K562 (cell line): ENCODE measurements at regions not wholly inside any gene's neighbourhood (a gene's known extent, or its start where the extent isn't known, plus 50 kb on each side); places are given as distances from the start of the nearest gene placed in this dataset.
"Not testable (repeated sequence)": the region's sequence is repeated elsewhere in the genome, so short reads cannot be mapped to it uniquely, and the experiment has no call there.

Source experiments
- ATAC-seq: fragments of 200-7000 bp; cut with Tn5 transposase; 3 replicates; pipeline ENCODE4 v1.9.1; 2020; ENCODE audit warnings: moderate library complexity
- BruUV-seq: library from RNA; stranded (reverse); fragments of 400-500 nt; replicated peaks from 2 replicates; lab custom pipeline; 2021; lab: Mats Ljungman, UMichigan
- CTCF ChIA-PET: fragments of 300-600 bp; formaldehyde crosslinking; extraction: SDS; loops from one replicate; lab custom pipeline; 2021; ENCODE audit warnings: low intra/inter-chr PET ratio; lab: Yijun Ruan, JAX
- POLR2A ChIA-PET: fragments of 300-600, 350-650 bp; sonication (Branson Sonifier 250); formaldehyde crosslinking; extraction: SDS; loops from one replicate; lab custom pipeline; 2021; ENCODE audit warnings: antibody characterized with exemption, inconsistent platforms; lab: Yijun Ruan, JAX
- DNase-seq, 4 experiments: peaks; one replicate each; pipeline versions ENCODE4 v3.0.0 to v3.0.0-alpha.2; 2011 to 2018; ENCODE audit warnings: low spot score in 3 of 4, mixed read lengths in 3 of 4; ENCODE audit errors: extremely low read depth in 1 of 4
- FAIRE-seq: peaks from 2 replicates; lab custom pipeline; 2011; peaks lifted over from hg19 to GRCh38; lab: Jason Lieb, UNC
- H2AFZ ChIP-seq: 2 replicates; pipeline ENCODE4 v1.6.0; 2011; ENCODE audit warnings: low read depth, low read length, control low read depth, inconsistent platforms
- H3K27ac ChIP-seq: fragments of 200-600 bp; 3 replicates; pipeline ENCODE4 v1.8.0; 2011; ENCODE audit warnings: low read depth, mild to moderate bottlenecking, control low read depth, inconsistent platforms, low read length, moderate library complexity, mixed read lengths; ENCODE audit errors: extremely low read depth
- H3K27me3 ChIP-seq, 2 experiments: fragments of 300-600 bp in 1 of 2; 2 replicates in 1 of 2; 3 replicates in 1 of 2; pipeline versions ENCODE4 v1.6.0 to v1.8.0; 2011; ENCODE audit warnings: inconsistent platforms in 2 of 2, low read length in 2 of 2, mild to moderate bottlenecking in 1 of 2, mixed read lengths in 1 of 2, moderate library complexity in 1 of 2; ENCODE audit not compliant: control insufficient read depth in 2 of 2, insufficient read depth in 2 of 2
- H3K36me3 ChIP-seq: fragments of 300-600 bp; 3 replicates; pipeline ENCODE4 v1.8.0; 2011; ENCODE audit warnings: mild to moderate bottlenecking, low read length, inconsistent platforms; ENCODE audit not compliant: control insufficient read depth, insufficient read depth
- H3K4me1 ChIP-seq, 2 experiments: fragments of 200-600 bp in 1 of 2; replicated peaks in 1 of 2; 2 replicates in 1 of 2; 3 replicates in 1 of 2; pipeline versions ENCODE4 v1.5.1 to v1.8.0; 2011; ENCODE audit warnings: inconsistent platforms in 2 of 2, low read length in 2 of 2, mild to moderate bottlenecking in 1 of 2, mixed read lengths in 1 of 2, moderate library complexity in 1 of 2; ENCODE audit not compliant: control insufficient read depth in 2 of 2, insufficient read depth in 2 of 2
- H3K4me2 ChIP-seq: 2 replicates; pipeline ENCODE4 v1.6.1; 2011; ENCODE audit warnings: low read length, control low read depth, inconsistent platforms, mixed read lengths; ENCODE audit not compliant: insufficient read depth
- H3K4me3 ChIP-seq: fragments of 200-600 bp; sonication (generic), shearing (Covaris generic); 2 replicates; pipeline ENCODE4 v1.5.1; 2016; ENCODE audit warnings: control low read depth, inconsistent platforms
- H3K79me2 ChIP-seq: fragments of 200-600 bp; 3 replicates; pipeline ENCODE4 v1.8.0; 2011; ENCODE audit warnings: low read length, inconsistent platforms; ENCODE audit not compliant: control insufficient read depth, insufficient read depth
- H3K9ac ChIP-seq, 2 experiments: 2 replicates each; pipeline versions ENCODE4 v1.6.0 to v1.6.1; 2011; ENCODE audit warnings: low read depth in 2 of 2, low read length in 2 of 2, control low read depth in 1 of 2, inconsistent platforms in 1 of 2, mild to moderate bottlenecking in 1 of 2, mixed read lengths in 1 of 2; ENCODE audit not compliant: insufficient read depth in 1 of 2
- H3K9me1 ChIP-seq: one replicate; pipeline ENCODE4 v1.6.0; 2011; ENCODE audit warnings: inconsistent platforms, mild to moderate bottlenecking, low read length, moderate library complexity; ENCODE audit not compliant: control insufficient read depth, insufficient read depth
- H3K9me3 ChIP-seq: replicated peaks from 2 replicates; pipeline ENCODE4 v1.5.1; 2011; ENCODE audit warnings: low read depth, low read length, inconsistent platforms; ENCODE audit not compliant: control insufficient read depth, insufficient read depth
- H4K20me1 ChIP-seq: replicated peaks from 2 replicates; pipeline ENCODE4 v1.6.1; 2011; ENCODE audit warnings: low read length, inconsistent platforms, mixed read lengths; ENCODE audit not compliant: control insufficient read depth, insufficient read depth
- ARID1B ChIP-seq: fragments of 450-650 bp; IDR thresholded peaks from 2 replicates; pipeline ENCODE4 v1.6.1; 2016; ENCODE audit warnings: antibody characterized with exemption, mild to moderate bottlenecking, inconsistent platforms
- CBFA2T2 ChIP-seq: fragments of 450-650 bp; conservative IDR thresholded peaks from 2 replicates; pipeline ENCODE4 v1.6.1; 2017; ENCODE audit warnings: mild to moderate bottlenecking
- NELFE ChIP-seq: IDR thresholded peaks from 2 replicates; pipeline ENCODE4 v1.6.1; 2011; ENCODE audit warnings: mild to moderate bottlenecking; ENCODE audit not compliant: insufficient read depth, insufficient read length
- NEUROD1 ChIP-seq: fragments of 150-350 bp; IDR thresholded peaks from 2 replicates; pipeline ENCODE4 v1.6.1; 2014; ENCODE audit warnings: borderline replicate concordance, low read length, low read depth; ENCODE audit not compliant: partially characterized antibody
- NR2C2 ChIP-seq, 2 experiments: fragments of 200-800 bp in 1 of 2; sonication (Bioruptor generic) in 1 of 2; sonication (generic) in 1 of 2; formaldehyde crosslinking in 1 of 2; IDR thresholded peaks; 2 replicates each; pipeline versions ENCODE4 v1.6.1 to v1.8.0; 2016 to 2022; ENCODE audit warnings: mild to moderate bottlenecking in 1 of 2, missing compliant biosample characterization in 1 of 2, missing genetic modification characterization in 1 of 2, missing genetic modification reagents in 1 of 2
- PCBP1 ChIP-seq: fragments of 200-400 bp; formaldehyde crosslinking; IDR thresholded peaks from 2 replicates; pipeline ENCODE4 v1.6.1; 2018; ENCODE audit warnings: mild to moderate bottlenecking, low read depth, low read length; ENCODE audit not compliant: poor library complexity, severe bottlenecking
- SMARCE1 ChIP-seq: fragments of 450-650 bp; IDR thresholded peaks from 2 replicates; pipeline ENCODE4 v1.7.1; 2016; ENCODE audit warnings: mild to moderate bottlenecking
- SRSF7 ChIP-seq: fragments of 200-400 bp; formaldehyde crosslinking; optimal IDR thresholded peaks from 2 replicates; pipeline ENCODE3; 2017; ENCODE audit warnings: mild to moderate bottlenecking, low read depth, low read length
- ZBTB8A ChIP-seq: fragments of 450-650 bp; IDR thresholded peaks from 2 replicates; pipeline ENCODE4 v1.6.1; 2018; ENCODE audit warnings: mild to moderate bottlenecking, moderate library complexity; ENCODE audit not compliant: partially characterized antibody
- ZNF134 ChIP-seq: fragments of 250-450 bp; sonication (Bioruptor Pico); conservative IDR thresholded peaks from 2 replicates; pipeline ENCODE4 v1.4.0; 2020
- ZNF224 ChIP-seq: sonication (generic); formaldehyde crosslinking; IDR thresholded peaks from 2 replicates; pipeline ENCODE4 v1.8.0; 2022; ENCODE audit warnings: mild to moderate bottlenecking, missing genetic modification reagents
- ZNF57 ChIP-seq: fragments of 450-650 bp; formaldehyde crosslinking; IDR thresholded peaks from 2 replicates; pipeline ENCODE4 v1.4.0; 2020; ENCODE audit warnings: mild to moderate bottlenecking, moderate library complexity
- ZNF644 ChIP-seq: fragments of 200-800 bp; sonication (Bioruptor generic); IDR thresholded peaks from 2 replicates; pipeline ENCODE4 v1.6.1; 2016; ENCODE audit warnings: low read depth, missing genetic modification characterization, missing compliant biosample characterization
- WGBS: fragments of 100-300 bp; shearing (Covaris generic); methylation state at CpG from one replicate; pipeline ENCODE4 v1.1.6; 2016; ENCODE audit warnings: low coverage, mixed read lengths; ENCODE audit not compliant: insufficient coverage; ENCODE audit errors: missing lambda C conversion rate; 5-methylcytosine and 5-hydroxymethylcytosine counted together
- in situ Hi-C: fragments of 300-500 bp; cut with MboI; formaldehyde crosslinking; loops from 4 replicates; pipeline ENCODE4 v1.15.0; 2018; ENCODE audit warnings: inconsistent platforms, mixed read lengths
- intact Hi-C: fragments of 100-400 bp; cut with micrococcal nuclease; formaldehyde crosslinking; loops from 2 replicates; pipeline ENCODE4 v1.14.2; 2022

DNA sequence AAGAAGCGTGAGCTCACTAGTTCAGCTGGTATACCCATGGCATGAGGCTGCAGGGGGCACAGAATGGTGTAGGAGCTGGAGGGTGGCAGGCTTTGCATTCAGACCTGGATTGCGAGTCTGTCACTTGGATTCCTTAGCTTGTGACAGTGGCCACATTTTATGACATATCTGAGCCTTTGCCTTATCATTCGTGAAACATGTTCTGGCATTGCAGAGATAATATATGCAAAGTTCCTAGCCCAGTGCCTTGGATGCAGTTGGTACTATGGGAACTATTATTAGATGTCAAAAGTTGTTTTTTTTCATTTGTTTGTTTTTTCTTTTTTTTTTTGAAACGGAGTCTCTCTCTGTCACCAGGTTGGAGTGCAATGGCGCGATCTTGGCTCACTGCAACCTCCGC lies 230.7 kb upstream of the PRDM1 start (continued):
- no peak for TF ChIP-seq ZNF224 (CRISPR knock-in tag)
- no peak for TF ChIP-seq NELFE
- TF ChIP-seq ARID1B, result peak; percentile 41; the same call in 1 of the 2 replicates
- TF ChIP-seq PCBP1, result no peak
- TF ChIP-seq NR2C2 (CRISPR knock-in tag; IDR thresholded peaks at IDR 0.05), result no peak
- no peak for TF ChIP-seq NR2C2 (tag; IDR thresholded peaks at IDR 0.05)
- 0 out of 2 replicates have a peak, but pooled peaks have one; percentile 17 for TF ChIP-seq CBFA2T2
- no peak for TF ChIP-seq ZNF134
- no peak for TF ChIP-seq SMARCE1
- no peak for TF ChIP-seq ZNF57 (CRISPR knock-in tag)
- TF ChIP-seq SRSF7, result no peak
- TF ChIP-seq ZBTB8A, result no peak
- TF ChIP-seq ZNF644 (tag), result no peak
- no peak for TF ChIP-seq NEUROD1

DNA sequence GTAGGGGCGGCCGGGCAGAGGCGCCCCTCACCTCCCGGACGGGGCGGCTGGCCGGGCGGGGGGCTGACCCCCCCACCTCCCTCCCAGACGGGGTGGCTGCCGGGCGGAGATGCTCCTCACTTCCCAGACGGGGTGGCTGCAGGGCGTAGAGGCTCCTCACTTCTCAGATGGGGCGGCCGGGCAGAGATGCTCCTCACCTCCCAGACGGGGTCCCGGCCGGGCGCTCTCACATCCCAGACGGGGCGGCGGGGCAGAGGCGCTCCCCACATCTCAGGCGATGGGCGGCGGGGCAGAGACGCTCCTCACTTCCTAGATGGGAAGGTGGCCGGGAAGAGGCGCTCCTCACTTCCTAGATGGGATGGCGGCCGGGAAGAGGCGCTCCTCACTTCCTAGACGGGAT lies 232.2 kb upstream of the PRDM1 start:
- H3K9me1 ChIP-seq, H3K36me3 ChIP-seq, H2AFZ ChIP-seq, intact Hi-C loops, BruUV-seq, H3K4me2 ChIP-seq, POLR2A ChIA-PET, ATAC-seq, H3K79me2 ChIP-seq, H3K9me3 ChIP-seq, DNase-seq, FAIRE-seq, H3K4me3 ChIP-seq, H3K4me1 ChIP-seq, H3K9ac ChIP-seq, CTCF ChIA-PET, H4K20me1 ChIP-seq, H3K27ac ChIP-seq, in situ Hi-C loops: not testable (repeated sequence)
- 74% methylated on average over 13 of the region's 33 CpGs for WGBS
- peaks cover 0 to 11% of the 10 kb centered on the region in 2 experiments; a peak in 1 of 5 replicates for H3K27me3 ChIP-seq
